Body of pancreas (tissue), 4 donors: ENCODE measurements at regions not wholly inside any gene's neighbourhood (a gene's known extent, or its start where the extent isn't known, plus 50 kb on each side); places are given as distances from the start of the nearest gene placed in this dataset.

ENCODE experiments used
- POLR2A ChIP-seq, 3 donors: fragments of 450-650 bp; IDR thresholded peaks; one replicate each; pipeline ENCODE4 v1.6.1; 2016; ENCODE audit warnings: antibody characterized with exemption in 3 of 3, mild to moderate bottlenecking in 2 of 3
- TF ChIP-seq, protein P1 (sequence below), 7 experiments: fragments of 450-650 bp in 4 of 7; fragments of 200-600 bp in 3 of 7; sonication (generic) in 3 of 7; IDR thresholded peaks; one replicate each; pipeline ENCODE4 v1.5.1; 2016 to 2019; ENCODE audit warnings: antibody characterized with exemption in 7 of 7

DNA sequence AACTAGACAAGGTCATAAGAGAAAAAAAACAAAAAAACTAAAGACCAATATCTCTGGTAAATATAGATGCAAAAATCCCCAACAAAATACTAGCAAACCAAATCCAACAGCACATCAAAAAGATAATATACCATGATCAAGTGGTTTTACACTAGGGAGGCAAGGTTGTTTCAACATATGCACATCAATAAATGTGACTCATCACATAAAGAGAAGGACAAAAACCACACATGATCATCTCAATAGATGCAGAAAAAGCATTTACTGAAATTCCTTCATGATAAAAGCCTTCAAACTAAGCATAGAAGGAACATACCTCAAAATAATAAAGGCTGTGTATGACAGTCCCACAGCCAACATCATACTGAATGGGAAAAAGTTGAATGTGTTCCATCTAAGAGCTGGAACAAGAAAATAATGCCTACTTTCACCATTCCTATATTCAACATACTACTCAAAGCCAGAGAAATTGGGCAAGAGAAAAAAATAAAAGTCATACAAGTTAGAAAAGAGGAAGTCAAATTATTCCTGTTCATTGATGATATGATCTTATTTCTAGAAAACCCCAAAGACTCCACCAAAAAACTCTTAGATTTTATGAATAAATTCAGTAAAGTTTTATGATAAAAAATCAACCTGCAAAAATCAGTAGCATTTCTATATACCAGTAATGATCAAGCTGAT, 72.2 kb upstream of the FAM169A start:
- TF ChIP-seq, protein P1, sequence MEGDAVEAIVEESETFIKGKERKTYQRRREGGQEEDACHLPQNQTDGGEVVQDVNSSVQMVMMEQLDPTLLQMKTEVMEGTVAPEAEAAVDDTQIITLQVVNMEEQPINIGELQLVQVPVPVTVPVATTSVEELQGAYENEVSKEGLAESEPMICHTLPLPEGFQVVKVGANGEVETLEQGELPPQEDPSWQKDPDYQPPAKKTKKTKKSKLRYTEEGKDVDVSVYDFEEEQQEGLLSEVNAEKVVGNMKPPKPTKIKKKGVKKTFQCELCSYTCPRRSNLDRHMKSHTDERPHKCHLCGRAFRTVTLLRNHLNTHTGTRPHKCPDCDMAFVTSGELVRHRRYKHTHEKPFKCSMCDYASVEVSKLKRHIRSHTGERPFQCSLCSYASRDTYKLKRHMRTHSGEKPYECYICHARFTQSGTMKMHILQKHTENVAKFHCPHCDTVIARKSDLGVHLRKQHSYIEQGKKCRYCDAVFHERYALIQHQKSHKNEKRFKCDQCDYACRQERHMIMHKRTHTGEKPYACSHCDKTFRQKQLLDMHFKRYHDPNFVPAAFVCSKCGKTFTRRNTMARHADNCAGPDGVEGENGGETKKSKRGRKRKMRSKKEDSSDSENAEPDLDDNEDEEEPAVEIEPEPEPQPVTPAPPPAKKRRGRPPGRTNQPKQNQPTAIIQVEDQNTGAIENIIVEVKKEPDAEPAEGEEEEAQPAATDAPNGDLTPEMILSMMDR (IDR thresholded peaks at IDR 0.05): no peak
- no peak for TF ChIP-seq POLR2A (IDR thresholded peaks at IDR 0.05)
